ENCODE measurements at regions not wholly inside any gene's neighbourhood (a gene's known extent, or its start where the extent isn't known, plus 50 kb on each side); places are given as distances from the start of the nearest gene placed in this dataset.

GRCh38 chr13:111437417-111437816 lies 117.0 kb downstream of the TEX29 start:
- TF ChIP-seq POLR2A (IDR thresholded peaks at IDR 0.05), result no peak
- TF ChIP-seq CTCF (IDR thresholded peaks at IDR 0.05), result no peak
